Immature natural killer cell (primary cell): ENCODE measurements at regions not wholly inside any gene's neighbourhood (a gene's known extent, or its start where the extent isn't known, plus 50 kb on each side); places are given as distances from the start of the nearest gene placed in this dataset.

Experiments
- DNase-seq, 3 donors: peaks; one replicate each; pipeline ENCODE4 v3.0.0; 2022; ENCODE audit warnings: mixed read lengths in 1 of 3
- H3K27ac Mint-ChIP-seq, 6 donors: one replicate each; pipeline ENCODE4 v1.8.0; 2020; ENCODE audit warnings: mixed read lengths in 6 of 6, mild to moderate bottlenecking in 5 of 6, inconsistent platforms in 4 of 6, moderate library complexity in 3 of 6
- H3K27me3 Mint-ChIP-seq, 3 donors: one replicate each; pipeline ENCODE4 v1.8.0; 2020 to 2021; ENCODE audit warnings: low read depth in 3 of 3, mild to moderate bottlenecking in 3 of 3, mixed read lengths in 3 of 3, moderate library complexity in 3 of 3, inconsistent platforms in 1 of 3
- H3K36me3 Mint-ChIP-seq, 3 donors: one replicate each; pipeline ENCODE4 v1.8.0; 2020; ENCODE audit warnings: mixed read lengths in 3 of 3, inconsistent platforms in 2 of 3, mild to moderate bottlenecking in 2 of 3
- H3K4me1 Mint-ChIP-seq, 2 donors: one replicate each; pipeline ENCODE4 v1.8.0; 2020; ENCODE audit warnings: inconsistent platforms in 2 of 2, mild to moderate bottlenecking in 2 of 2, mixed read lengths in 2 of 2, moderate library complexity in 1 of 2
- H3K4me3 Mint-ChIP-seq, 5 donors: one replicate each; pipeline ENCODE4 v1.8.0; 2020; ENCODE audit warnings: mild to moderate bottlenecking in 5 of 5, mixed read lengths in 5 of 5, inconsistent platforms in 3 of 5, moderate library complexity in 3 of 5
- H3K9me3 Mint-ChIP-seq, 6 donors: one replicate each; pipeline ENCODE4 v1.8.0; 2020; ENCODE audit warnings: mild to moderate bottlenecking in 6 of 6, mixed read lengths in 6 of 6, inconsistent platforms in 4 of 6, moderate library complexity in 3 of 6

- H3K27ac Mint-ChIP-seq, result no peak overlapping the region
- H3K27me3 Mint-ChIP-seq, result peaks cover 0 to 2% (median 2%) of the 10 kb centered on the region in 3 donors
- no peaks in the 10 kb centered on the region for H3K36me3 Mint-ChIP-seq
- H3K4me1 Mint-ChIP-seq, result no peaks in the 10 kb centered on the region
- H3K4me3 Mint-ChIP-seq, result no peak overlapping the region
- DNase-seq, result no peak
- no peaks in the 10 kb centered on the region for H3K9me3 Mint-ChIP-seq
Measured at GRCh38 chr2:126792186-126792585, 106.5 kb upstream of the TEX51 start.

- Mint-ChIP-seq H3K36me3 (no peaks in the 10 kb centered on the region), H3K9me3 (no peaks in the 10 kb centered on the region), H3K4me1 (no peaks in the 10 kb centered on the region), H3K4me3 (no peak overlapping the region), H3K27me3 (peaks cover 0 to 6% (median 5%) of the 10 kb centered on the region in 3 donors), H3K27ac (no peak overlapping the region)
- DNase-seq, result no peak
Measured at GRCh38 chr2:126792993-126793392, 105.7 kb upstream of the TEX51 start.

- H3K27me3 Mint-ChIP-seq, result peaks cover 0 to 7% (median 6%) of the 10 kb centered on the region in 3 donors
- H3K4me3 Mint-ChIP-seq, result no peak overlapping the region
- H3K36me3 Mint-ChIP-seq, result no peaks in the 10 kb centered on the region
- no peaks in the 10 kb centered on the region for H3K9me3 Mint-ChIP-seq
- no peak for DNase-seq
- no peaks in the 10 kb centered on the region for H3K4me1 Mint-ChIP-seq
- no peak overlapping the region for H3K27ac Mint-ChIP-seq
Measured at GRCh38 chr2:126793885-126794613, 104.6 kb upstream of the TEX51 start.

- no peaks in the 10 kb centered on the region for H3K36me3 Mint-ChIP-seq
- no peak overlapping the region for H3K27ac Mint-ChIP-seq
- H3K27me3 Mint-ChIP-seq, result peaks cover 0 to 8% (median 7%) of the 10 kb centered on the region in 3 donors
Measured at GRCh38 chr2:126795656-126796055, 103.0 kb upstream of the TEX51 start.

GRCh38 chr2:126796931-126797621 lies 101.6 kb upstream of the TEX51 start:
- no peak for DNase-seq
- Mint-ChIP-seq H3K9me3 (peaks cover 0 to 3% (median 0%) of the 10 kb centered on the region in 6 donors), H3K4me3 (no peak overlapping the region), H3K4me1 (no peaks in the 10 kb centered on the region), H3K27me3 (peaks cover 0 to 9% (median 8%) of the 10 kb centered on the region in 3 donors), H3K27ac (no peak overlapping the region), H3K36me3 (no peaks in the 10 kb centered on the region)

More at GRCh38 chr2:126795656-126796055, 103.0 kb upstream of the TEX51 start:
- Mint-ChIP-seq H3K4me1 (no peaks in the 10 kb centered on the region), H3K4me3 (no peak overlapping the region), H3K9me3 (no peaks in the 10 kb centered on the region)
- no peak for DNase-seq

GRCh38 chr2:126797622-126798275 lies 100.9 kb upstream of the TEX51 start:
- DNase-seq, result no peak
- no peaks in the 10 kb centered on the region for H3K4me1 Mint-ChIP-seq
- no peaks in the 10 kb centered on the region for H3K36me3 Mint-ChIP-seq
- H3K9me3 Mint-ChIP-seq, result peaks cover 0 to 3% (median 0%) of the 10 kb centered on the region in 6 donors
- no peak overlapping the region for H3K27ac Mint-ChIP-seq
- peaks cover 0 to 9% (median 8%) of the 10 kb centered on the region in 3 donors for H3K27me3 Mint-ChIP-seq
- H3K4me3 Mint-ChIP-seq, result no peak overlapping the region

GRCh38 chr2:126798276-126799140 lies 100.2 kb upstream of the TEX51 start:
- Mint-ChIP-seq H3K9me3 (peaks cover 0 to 3% (median 0%) of the 10 kb centered on the region in 6 donors), H3K4me1 (no peaks in the 10 kb centered on the region), H3K36me3 (no peaks in the 10 kb centered on the region), H3K4me3 (no peak overlapping the region), H3K27ac (no peak overlapping the region), H3K27me3 (peaks cover 0 to 8% (median 6%) of the 10 kb centered on the region in 3 donors)
- no peak for DNase-seq

- no peaks in the 10 kb centered on the region for H3K4me1 Mint-ChIP-seq
- no peak for DNase-seq
- H3K4me3 Mint-ChIP-seq, result no peak overlapping the region
- no peak overlapping the region for H3K27ac Mint-ChIP-seq
- H3K9me3 Mint-ChIP-seq, result peaks cover 0 to 3% (median 0%) of the 10 kb centered on the region in 6 donors
- peaks cover 0 to 8% (median 6%) of the 10 kb centered on the region in 3 donors for H3K27me3 Mint-ChIP-seq
- no peaks in the 10 kb centered on the region for H3K36me3 Mint-ChIP-seq
Measured at GRCh38 chr2:126799301-126799700, 99.4 kb upstream of the TEX51 start.

GRCh38 chr2:126801473-126801872 lies 97.2 kb upstream of the TEX51 start:
- Mint-ChIP-seq H3K27me3 (peaks cover 0 to 8% (median 6%) of the 10 kb centered on the region in 3 donors), H3K4me3 (no peak overlapping the region), H3K36me3 (no peaks in the 10 kb centered on the region), H3K4me1 (no peaks in the 10 kb centered on the region), H3K9me3 (peaks cover 0 to 3% (median 0%) of the 10 kb centered on the region in 6 donors), H3K27ac (no peak overlapping the region)
- no peak for DNase-seq

- no peak overlapping the region for H3K27ac Mint-ChIP-seq
- H3K27me3 Mint-ChIP-seq, result peaks cover 0 to 8% (median 6%) of the 10 kb centered on the region in 3 donors
- H3K9me3 Mint-ChIP-seq, result peaks cover 0 to 3% (median 0%) of the 10 kb centered on the region in 6 donors
- no peak overlapping the region for H3K4me3 Mint-ChIP-seq
- H3K4me1 Mint-ChIP-seq, result no peaks in the 10 kb centered on the region
- DNase-seq, result no peak
- H3K36me3 Mint-ChIP-seq, result no peaks in the 10 kb centered on the region
Measured at GRCh38 chr2:126802316-126802715, 96.4 kb upstream of the TEX51 start.

GRCh38 chr2:126802774-126803433 lies 95.8 kb upstream of the TEX51 start:
- H3K36me3 Mint-ChIP-seq, result no peaks in the 10 kb centered on the region
- peaks cover 0 to 6% (median 4%) of the 10 kb centered on the region in 3 donors for H3K27me3 Mint-ChIP-seq
- DNase-seq, result no peak
- H3K9me3 Mint-ChIP-seq, result peaks cover 0 to 3% (median 0%) of the 10 kb centered on the region in 6 donors
- no peak overlapping the region for H3K27ac Mint-ChIP-seq
- no peaks in the 10 kb centered on the region for H3K4me1 Mint-ChIP-seq
- H3K4me3 Mint-ChIP-seq, result no peak overlapping the region

GRCh38 chr2:126803434-126803775 lies 95.3 kb upstream of the TEX51 start:
- H3K27me3 Mint-ChIP-seq, result peaks cover 0 to 6% (median 2%) of the 10 kb centered on the region in 3 donors
- no peaks in the 10 kb centered on the region for H3K4me1 Mint-ChIP-seq
- H3K36me3 Mint-ChIP-seq, result no peaks in the 10 kb centered on the region
- no peak for DNase-seq
- no peak overlapping the region for H3K27ac Mint-ChIP-seq
- no peak overlapping the region for H3K4me3 Mint-ChIP-seq
- H3K9me3 Mint-ChIP-seq, result peaks cover 0 to 3% (median 0%) of the 10 kb centered on the region in 6 donors

GRCh38 chr2:126804347-126804746 lies 94.3 kb upstream of the TEX51 start:
- Mint-ChIP-seq H3K27ac (no peak overlapping the region), H3K27me3 (peaks cover 2 to 4% (median 3%) of the 10 kb centered on the region in 3 donors), H3K4me1 (no peaks in the 10 kb centered on the region), H3K36me3 (no peaks in the 10 kb centered on the region), H3K9me3 (peaks cover 0 to 4% (median 0%) of the 10 kb centered on the region in 6 donors), H3K4me3 (no peak overlapping the region)
- no peak for DNase-seq
